Gastroesophageal sphincter (tissue), 4 donors: ENCODE measurements at regions not wholly inside any gene's neighbourhood (a gene's known extent, or its start where the extent isn't known, plus 50 kb on each side); places are given as distances from the start of the nearest gene placed in this dataset.

Experiments
- ATAC-seq: fragments of 150-250 bp; one replicate; pipeline ENCODE4 v1.9.1; 2016; ENCODE audit warnings: mild to moderate bottlenecking, moderate library complexity
- H3K27ac ChIP-seq, 4 donors: fragments of 200-600 bp; sonication (generic) in 3 of 4; 1 replicate in 3 of 4; 2 replicates in 1 of 4; pipeline ENCODE4 v1.5.1; 2016 to 2019
- H3K27me3 ChIP-seq: fragments of 200-600 bp; sonication (generic); one replicate; pipeline ENCODE4 v1.5.1; 2019
- H3K36me3 ChIP-seq, 2 donors: fragments of 200-600 bp; sonication (generic); one replicate each; pipeline ENCODE4 v1.5.1; 2019; ENCODE audit warnings: control low read depth in 1 of 2
- H3K4me1 ChIP-seq, 3 donors: fragments of 200-600 bp; sonication (generic); 1 replicate in 2 of 3; 2 replicates in 1 of 3; pipeline ENCODE4 v1.5.1; 2016 to 2019; ENCODE audit warnings: control low read depth in 2 of 3
- H3K4me3 ChIP-seq, 2 donors: fragments of 200-600 bp; sonication (generic); one replicate each; pipeline ENCODE4 v1.5.1; 2019; ENCODE audit warnings: mild to moderate bottlenecking in 1 of 2, moderate library complexity in 1 of 2
- H3K9me3 ChIP-seq, 3 donors: fragments of 200-600 bp; sonication (generic); one replicate each; pipeline ENCODE4 v1.5.1; 2017 to 2019; ENCODE audit warnings: control low read depth in 2 of 3
- CTCF ChIP-seq, 4 experiments: fragments of 200-600 bp in 2 of 4; fragments of 450-650 bp in 2 of 4; sonication (generic) in 1 of 4; IDR thresholded peaks; one replicate each; pipeline ENCODE4 v1.5.1; 2017 to 2019; ENCODE audit warnings: antibody characterized with exemption in 4 of 4, mild to moderate bottlenecking in 2 of 4, moderate library complexity in 2 of 4
- EP300 ChIP-seq: sonication (generic); formaldehyde crosslinking; IDR thresholded peaks from one replicate; pipeline ENCODE4 v1.6.1; 2017; ENCODE audit warnings: antibody characterized with exemption, mild to moderate bottlenecking
- POLR2A ChIP-seq, 2 donors: fragments of 450-650 bp; IDR thresholded peaks; one replicate each; pipeline ENCODE4 v1.6.1; 2017; ENCODE audit warnings: antibody characterized with exemption in 2 of 2, mild to moderate bottlenecking in 2 of 2, moderate library complexity in 1 of 2
- POLR2AphosphoS5 ChIP-seq: sonication (generic); formaldehyde crosslinking; IDR thresholded peaks from one replicate; pipeline ENCODE4 v1.6.1; 2017; ENCODE audit warnings: antibody characterized with exemption
- WGBS, 2 donors: methylation state at CpG; one replicate each; pipeline ENCODE4 v1.1.5; 2018; ENCODE audit warnings: low coverage in 1 of 2; 5-methylcytosine and 5-hydroxymethylcytosine counted together

- Histone ChIP-seq H3K36me3 (no peaks in the 10 kb centered on the region), H3K27ac (peak overlapping the region in 2 of 4 donors; percentile 25 to 64), H3K9me3 (no peaks in the 10 kb centered on the region), H3K27me3 (no peaks in the 10 kb centered on the region), H3K4me1 (peaks cover 0 to 26% (median 0%) of the 10 kb centered on the region in 3 donors), H3K4me3 (no peak overlapping the region)
- WGBS, 2 donors: 19 to 28% methylated on average over 2 of the region's 2 CpGs
- TF ChIP-seq POLR2A (IDR thresholded peaks at IDR 0.05) (no peak), EP300 (no peak), CTCF (IDR thresholded peaks at IDR 0.05) (no peak), POLR2AphosphoS5 (no peak)
- peak; percentile 68 for ATAC-seq
These were observed 363.0 kb downstream of the NR2F2 start for GRCh38 chr15:96693515-96693914.

- TF ChIP-seq POLR2AphosphoS5 (no peak), POLR2A (IDR thresholded peaks at IDR 0.05) (no peak), CTCF (IDR thresholded peaks at IDR 0.05) (no peak), EP300 (no peak)
- Histone ChIP-seq H3K27me3 (no peaks in the 10 kb centered on the region), H3K9me3 (no peaks in the 10 kb centered on the region), H3K4me1 (peaks cover 0 to 26% (median 0%) of the 10 kb centered on the region in 3 donors), H3K36me3 (no peaks in the 10 kb centered on the region), H3K4me3 (no peak overlapping the region), H3K27ac (peak overlapping the region in 3 of 4 donors; percentile 25 to 64 (median 42))
- WGBS, 2 donors: 11 to 27% methylated on average over 4 of the region's 4 CpGs
- peak; percentile 66 for ATAC-seq
These were observed 363.6 kb downstream of the NR2F2 start for GRCh38 chr15:96693990-96694517.

- no peaks in the 10 kb centered on the region for H3K36me3 ChIP-seq
- H3K9me3 ChIP-seq: no peaks in the 10 kb centered on the region
- ATAC-seq: peak; percentile 30
- H3K4me3 ChIP-seq: no peak overlapping the region
- peaks cover 0 to 26% (median 0%) of the 10 kb centered on the region in 3 donors for H3K4me1 ChIP-seq
- no peak overlapping the region for H3K27ac ChIP-seq
- TF ChIP-seq POLR2AphosphoS5 (no peak), CTCF (IDR thresholded peaks at IDR 0.05) (no peak), POLR2A (IDR thresholded peaks at IDR 0.05) (no peak), EP300 (no peak)
- H3K27me3 ChIP-seq: no peaks in the 10 kb centered on the region
These were observed 364.9 kb downstream of the NR2F2 start for GRCh38 chr15:96695426-96695825.

DNA sequence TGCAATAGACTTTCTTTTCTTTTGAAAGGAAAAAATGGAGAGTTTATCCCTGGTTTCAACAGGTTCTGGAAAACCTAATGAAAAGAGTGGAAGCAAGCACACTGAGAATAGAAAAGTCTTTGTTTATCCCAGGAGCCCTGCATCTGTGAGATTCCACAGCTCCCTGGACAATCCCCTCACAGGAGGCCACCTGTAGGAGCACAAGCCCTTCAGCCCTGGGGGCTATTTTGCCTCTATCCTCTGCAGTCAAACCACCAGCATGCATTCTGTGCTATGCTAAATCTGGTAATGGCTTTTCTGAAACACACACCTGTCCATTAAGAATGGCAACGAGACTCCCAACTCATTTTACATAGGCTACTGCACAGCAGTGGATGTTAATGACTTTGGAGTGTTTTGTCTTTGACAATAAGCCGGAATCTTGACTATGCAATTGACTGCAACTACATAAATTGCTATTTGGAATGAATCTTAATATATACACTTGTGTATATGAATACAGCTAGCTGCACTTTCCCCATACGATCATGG is 369.4 kb downstream of the NR2F2 start:
- H3K4me1 ChIP-seq: peaks cover 0 to 3% (median 0%) of the 10 kb centered on the region in 3 donors
- H3K9me3 ChIP-seq: no peaks in the 10 kb centered on the region
- 96 to 100% methylated on average over 2 to 3 of the region's 3 CpGs for WGBS, 2 donors
- no peaks in the 10 kb centered on the region for H3K36me3 ChIP-seq
- H3K4me3 ChIP-seq: no peak overlapping the region
- ATAC-seq: no peak
- TF ChIP-seq CTCF (IDR thresholded peaks at IDR 0.05): no peak
- TF ChIP-seq POLR2A (IDR thresholded peaks at IDR 0.05): no peak
- TF ChIP-seq POLR2AphosphoS5: no peak
- H3K27me3 ChIP-seq: no peaks in the 10 kb centered on the region
- H3K27ac ChIP-seq: no peak overlapping the region

DNA sequence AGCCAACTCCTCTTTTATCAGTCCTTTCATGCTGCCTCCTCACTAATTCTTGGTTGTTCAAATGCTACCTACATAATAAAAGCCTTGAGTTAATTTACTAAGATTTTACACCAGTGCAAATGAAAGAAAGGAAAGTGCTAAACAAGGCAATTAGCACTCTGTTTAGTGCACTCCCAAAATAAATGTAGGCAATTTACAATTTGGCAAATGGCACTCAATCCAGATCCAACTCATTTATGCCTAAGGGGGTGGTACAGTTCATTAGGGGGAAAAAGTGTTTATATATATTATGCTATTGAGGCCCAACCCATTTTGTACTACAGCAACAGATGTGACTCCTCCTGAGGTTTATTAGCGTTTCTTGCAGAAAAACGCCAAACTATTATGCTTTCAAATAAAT is 370.1 kb downstream of the NR2F2 start:
- no peaks in the 10 kb centered on the region for H3K36me3 ChIP-seq
- H3K4me3 ChIP-seq: no peak overlapping the region
- WGBS, 2 donors: 74 to 82% methylated on average over 2 of the region's 2 CpGs

More for the DNA sequence above, 370.1 kb downstream of the NR2F2 start:
- Histone ChIP-seq H3K27ac (no peak overlapping the region), H3K4me1 (no peaks in the 10 kb centered on the region), H3K9me3 (no peaks in the 10 kb centered on the region), H3K27me3 (no peaks in the 10 kb centered on the region)
- ATAC-seq: no peak
- TF ChIP-seq CTCF (IDR thresholded peaks at IDR 0.05): no peak
- no peak for TF ChIP-seq POLR2AphosphoS5
- no peak for TF ChIP-seq EP300
- TF ChIP-seq POLR2A (IDR thresholded peaks at IDR 0.05): no peak
